B cell (primary cell): ENCODE measurements at regions not wholly inside any gene's neighbourhood (a gene's known extent, or its start where the extent isn't known, plus 50 kb on each side); places are given as distances from the start of the nearest gene placed in this dataset.

Source experiments
- CTCF ChIP-seq: fragments of 200-600 bp; IDR thresholded peaks from one replicate; pipeline ENCODE4 v1.8.0; 2022; ENCODE audit warnings: antibody characterized with exemption, mild to moderate bottlenecking
- EZH2 ChIP-seq: IDR thresholded peaks from 2 replicates; pipeline ENCODE4 v1.6.1; 2012; ENCODE audit warnings: borderline replicate concordance, low read depth, mild to moderate bottlenecking, moderate library complexity, low read length; ENCODE audit not compliant: insufficient read depth, poor library complexity, severe bottlenecking

- TF ChIP-seq CTCF (no peak), EZH2 (no peak)
These were observed 94.6 kb downstream of the ZNF22 start for GRCh38 chr10:45095286-45095685.
